ENCODE measurements at regions not wholly inside any gene's neighbourhood (a gene's known extent, or its start where the extent isn't known, plus 50 kb on each side); places are given as distances from the start of the nearest gene placed in this dataset.

- TF ChIP-seq CTCF (IDR thresholded peaks at IDR 0.05) (no peak), POLR2A (IDR thresholded peaks at IDR 0.05) (no peak)
Measured at GRCh38 chr2:2456721-2457120, 125.6 kb upstream of the MYT1L start.
